ENCODE measurements at regions not wholly inside any gene's neighbourhood (a gene's known extent, or its start where the extent isn't known, plus 50 kb on each side); places are given as distances from the start of the nearest gene placed in this dataset.

DNA sequence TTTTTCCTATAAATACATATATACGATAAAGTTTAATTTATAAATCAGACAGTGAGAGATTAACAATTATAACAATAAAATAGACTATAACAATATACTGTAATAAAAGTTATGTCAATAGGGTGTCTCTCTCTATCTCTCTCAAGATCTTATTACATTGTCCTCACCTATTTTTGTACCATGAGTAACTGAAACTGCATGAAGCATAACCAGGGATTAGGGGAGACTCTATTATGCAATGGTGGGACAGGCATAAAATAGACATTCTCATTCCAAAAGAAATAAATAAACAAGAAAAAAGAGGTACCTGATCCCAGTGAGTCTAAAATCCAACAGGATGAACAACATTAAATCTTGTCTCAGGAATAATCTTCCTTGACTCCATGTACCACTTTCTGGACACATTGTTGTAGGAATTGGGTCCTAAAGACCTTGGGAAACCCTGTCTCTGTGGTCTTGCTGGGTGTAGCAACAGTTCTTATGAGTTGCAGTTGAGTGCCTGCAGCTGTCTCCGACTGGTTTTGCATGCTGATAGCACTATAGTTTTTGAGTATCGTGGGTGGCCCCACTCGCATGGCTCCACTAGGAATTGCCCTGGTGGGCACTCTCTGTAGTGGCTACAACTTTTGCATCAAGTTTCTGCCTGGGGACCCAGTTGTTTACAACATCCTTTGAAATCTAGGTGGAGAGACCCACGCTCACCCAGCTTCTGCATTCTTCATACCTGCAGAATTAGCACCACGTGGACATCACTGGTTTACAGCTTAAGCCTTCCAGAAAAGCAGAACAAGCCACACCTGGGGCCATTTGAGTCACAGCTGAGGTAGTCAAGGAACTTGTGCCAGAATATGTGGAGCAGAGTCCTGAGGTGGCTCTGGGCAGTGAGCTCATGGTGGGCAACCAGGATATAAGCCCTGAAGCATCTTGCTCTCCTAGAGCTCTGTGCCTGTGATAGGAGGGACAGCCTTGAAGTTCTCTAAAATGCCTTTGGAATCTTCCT, 204.7 kb downstream of the KITLG start:
- Mint-ChIP-seq H3K27me3 (ENCODE audit: low read depth, poor library complexity) (peaks cover 4% of the 10 kb centered on the region), H3K27ac (no peak overlapping the region), H3K9me3 (no peaks in the 10 kb centered on the region), H3K36me3 (ENCODE audit: low read depth) (no peaks in the 10 kb centered on the region), H3K4me1 (no peaks in the 10 kb centered on the region), H3K4me3 (no peak overlapping the region)
- TF ChIP-seq, protein P1, sequence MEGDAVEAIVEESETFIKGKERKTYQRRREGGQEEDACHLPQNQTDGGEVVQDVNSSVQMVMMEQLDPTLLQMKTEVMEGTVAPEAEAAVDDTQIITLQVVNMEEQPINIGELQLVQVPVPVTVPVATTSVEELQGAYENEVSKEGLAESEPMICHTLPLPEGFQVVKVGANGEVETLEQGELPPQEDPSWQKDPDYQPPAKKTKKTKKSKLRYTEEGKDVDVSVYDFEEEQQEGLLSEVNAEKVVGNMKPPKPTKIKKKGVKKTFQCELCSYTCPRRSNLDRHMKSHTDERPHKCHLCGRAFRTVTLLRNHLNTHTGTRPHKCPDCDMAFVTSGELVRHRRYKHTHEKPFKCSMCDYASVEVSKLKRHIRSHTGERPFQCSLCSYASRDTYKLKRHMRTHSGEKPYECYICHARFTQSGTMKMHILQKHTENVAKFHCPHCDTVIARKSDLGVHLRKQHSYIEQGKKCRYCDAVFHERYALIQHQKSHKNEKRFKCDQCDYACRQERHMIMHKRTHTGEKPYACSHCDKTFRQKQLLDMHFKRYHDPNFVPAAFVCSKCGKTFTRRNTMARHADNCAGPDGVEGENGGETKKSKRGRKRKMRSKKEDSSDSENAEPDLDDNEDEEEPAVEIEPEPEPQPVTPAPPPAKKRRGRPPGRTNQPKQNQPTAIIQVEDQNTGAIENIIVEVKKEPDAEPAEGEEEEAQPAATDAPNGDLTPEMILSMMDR (IDR thresholded peaks at IDR 0.05) = no peak
- no peak for DNase-seq

DNA sequence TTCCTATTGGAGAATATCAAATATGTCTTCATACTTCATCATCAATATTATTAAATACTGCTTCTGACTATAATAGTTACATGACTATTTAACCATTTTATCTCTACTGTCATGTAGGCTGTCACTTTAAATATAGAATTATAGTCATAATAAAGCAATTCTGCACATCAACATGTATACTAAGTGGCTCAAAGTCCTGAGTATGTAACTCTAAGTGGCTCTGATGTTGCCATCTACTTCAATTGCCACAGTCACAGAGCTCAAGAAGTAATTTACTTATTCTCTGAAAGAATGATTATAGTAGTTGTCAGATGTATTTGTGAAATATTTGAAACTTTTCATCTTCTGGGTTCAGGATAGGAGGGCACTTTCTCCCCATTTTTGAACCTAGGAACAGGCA, 202.3 kb downstream of the KITLG start:
- Mint-ChIP-seq H3K4me3 (no peak overlapping the region), H3K9me3 (no peaks in the 10 kb centered on the region), H3K4me1 (no peaks in the 10 kb centered on the region), H3K36me3 (ENCODE audit: low read depth) (no peaks in the 10 kb centered on the region), H3K27me3 (ENCODE audit: low read depth, poor library complexity) (peaks cover 4% of the 10 kb centered on the region), H3K27ac (no peak overlapping the region)
- TF ChIP-seq, protein P1 (IDR thresholded peaks at IDR 0.05) = no peak
- DNase-seq = no peak

DNA sequence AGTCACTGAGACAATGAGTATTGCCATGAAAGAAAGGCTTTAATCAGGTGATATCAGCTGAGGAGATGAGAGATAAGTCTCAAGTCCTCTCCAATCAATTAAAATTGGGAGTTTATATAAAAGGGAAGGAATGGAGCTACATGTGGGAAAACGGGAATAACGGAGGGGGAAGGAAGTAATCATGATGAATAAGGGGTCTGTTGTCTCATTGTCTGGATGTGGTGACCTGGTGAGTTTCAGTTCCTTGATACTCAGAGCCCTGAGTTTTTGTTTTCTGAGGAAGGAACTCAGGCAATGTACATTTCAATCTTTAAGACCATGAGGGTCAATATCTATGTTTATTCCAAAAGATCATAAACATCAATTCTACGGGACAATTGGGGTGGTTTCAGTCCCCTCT, 198.8 kb downstream of the KITLG start:
- TF ChIP-seq, protein P1 (IDR thresholded peaks at IDR 0.05) = no peak
- no peak for DNase-seq
- no peak overlapping the region for H3K4me3 Mint-ChIP-seq
- H3K4me1 Mint-ChIP-seq = no peaks in the 10 kb centered on the region
- no peak overlapping the region for H3K27ac Mint-ChIP-seq
- H3K36me3 Mint-ChIP-seq (ENCODE audit: low read depth) = no peaks in the 10 kb centered on the region
- peaks cover 3% of the 10 kb centered on the region for H3K9me3 Mint-ChIP-seq
- peaks cover 7% of the 10 kb centered on the region for H3K27me3 Mint-ChIP-seq (ENCODE audit: low read depth, poor library complexity)

DNA sequence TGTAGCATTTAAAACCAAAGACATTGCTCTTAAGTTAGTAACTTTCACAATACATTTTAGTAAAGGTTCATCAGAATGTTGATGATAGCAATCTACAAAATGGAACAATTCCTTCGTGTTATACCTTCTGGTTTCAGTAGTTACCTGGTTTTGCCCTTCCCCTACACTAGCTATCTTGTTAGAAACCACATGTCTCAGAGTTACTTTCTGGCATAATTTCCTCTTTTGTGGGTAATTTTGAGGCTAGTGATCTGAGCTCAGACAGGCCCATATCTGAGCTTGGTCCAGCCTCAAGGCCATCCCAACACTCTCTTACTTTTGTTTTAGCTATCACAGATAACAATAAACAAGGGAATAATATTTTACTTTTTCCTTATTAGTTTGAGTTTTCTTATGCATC, 196.9 kb downstream of the KITLG start:
- peaks cover 3% of the 10 kb centered on the region for H3K9me3 Mint-ChIP-seq
- TF ChIP-seq, protein P1 (IDR thresholded peaks at IDR 0.05) = no peak
- H3K36me3 Mint-ChIP-seq (ENCODE audit: low read depth) = no peaks in the 10 kb centered on the region

DNA sequence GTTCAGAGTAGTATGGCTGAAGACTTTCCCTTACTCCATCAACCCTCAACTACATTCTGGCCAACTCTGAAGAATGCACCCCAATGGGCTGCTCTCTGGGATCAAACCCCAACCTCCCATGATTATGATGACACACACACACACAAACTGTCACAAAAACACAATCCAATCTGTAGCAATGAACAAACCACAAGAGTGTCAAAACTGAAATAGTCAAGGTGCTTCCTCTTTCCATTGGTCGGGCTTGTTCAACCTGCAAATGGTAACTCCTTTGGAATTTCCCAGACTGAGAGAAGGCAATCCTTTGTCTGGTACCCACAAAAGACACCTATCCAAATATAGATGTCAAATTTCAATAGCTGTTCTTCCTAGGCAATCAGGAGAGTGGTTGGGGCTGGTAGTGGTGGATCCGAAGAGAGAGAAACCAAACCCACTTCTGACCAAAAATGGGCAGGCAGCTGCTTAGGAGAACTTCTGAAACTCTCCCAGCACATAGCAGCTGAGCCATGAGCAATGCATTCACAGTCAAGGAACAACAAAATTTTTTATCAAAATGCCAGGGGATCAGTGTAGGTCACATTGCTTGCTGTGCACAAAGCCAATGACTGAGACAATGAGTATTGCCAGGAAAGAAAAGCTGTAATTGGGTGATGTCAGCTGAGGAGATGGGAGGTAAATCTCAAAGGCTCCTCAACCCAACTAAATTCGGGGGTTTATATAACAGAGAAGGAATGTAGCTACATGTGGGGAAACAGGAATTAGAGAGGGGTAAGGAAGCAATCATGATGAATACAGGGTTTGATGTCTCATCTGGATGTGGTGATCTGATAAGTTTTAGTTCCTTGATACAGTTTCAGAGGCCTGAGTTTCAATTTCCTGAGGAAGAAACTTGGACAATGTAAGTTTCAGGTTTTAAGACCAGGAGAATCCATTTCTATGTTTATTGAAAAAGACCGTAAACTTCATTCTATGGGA, 191.4 kb downstream of the KITLG start:
- Mint-ChIP-seq H3K27ac (no peak overlapping the region), H3K27me3 (ENCODE audit: low read depth, poor library complexity) (no peaks in the 10 kb centered on the region), H3K4me3 (no peak overlapping the region), H3K9me3 (peaks cover 7% of the 10 kb centered on the region), H3K4me1 (peaks cover 7% of the 10 kb centered on the region), H3K36me3 (ENCODE audit: low read depth) (no peaks in the 10 kb centered on the region)
- TF ChIP-seq, protein P1 (IDR thresholded peaks at IDR 0.05) = no peak
- DNase-seq = no peak

More for the DNA sequence above, 196.9 kb downstream of the KITLG start:
- Mint-ChIP-seq H3K4me3 (no peak overlapping the region), H3K4me1 (no peaks in the 10 kb centered on the region), H3K27me3 (ENCODE audit: low read depth, poor library complexity) (peaks cover 3% of the 10 kb centered on the region), H3K27ac (no peak overlapping the region)
- no peak for DNase-seq
